HAP-1 (cell line): ENCODE measurements at regions not wholly inside any gene's neighbourhood (a gene's known extent, or its start where the extent isn't known, plus 50 kb on each side); places are given as distances from the start of the nearest gene placed in this dataset.

Source experiments
- DNase-seq, 2 experiments: peaks; one replicate each; pipeline ENCODE4 v3.0.0-alpha.2; 2016 to 2020; ENCODE audit warnings: low spot score in 2 of 2
- H3K27me3 ChIP-seq: fragments of 250-450 bp; sonication (Bioruptor Pico); 2 replicates; pipeline ENCODE4 v1.5.1; 2020; ENCODE audit warnings: low read depth, mild to moderate bottlenecking, moderate library complexity
- H3K36me3 ChIP-seq: fragments of 250-450 bp; sonication (Bioruptor Pico); replicated peaks from 2 replicates; pipeline ENCODE4 v1.5.1; 2020; ENCODE audit warnings: mild to moderate bottlenecking
- H3K4me1 ChIP-seq: fragments of 250-450 bp; sonication (Bioruptor Pico); 2 replicates; pipeline ENCODE4 v1.5.1; 2020; ENCODE audit warnings: mild to moderate bottlenecking
- H3K4me3 ChIP-seq: fragments of 250-450 bp; sonication (Bioruptor Pico); 2 replicates; pipeline ENCODE4 v1.5.1; 2020; ENCODE audit warnings: mild to moderate bottlenecking, moderate library complexity
- H3K9me3 ChIP-seq: fragments of 250-450 bp; sonication (Bioruptor Pico); 2 replicates; pipeline ENCODE4 v1.5.1; 2020; ENCODE audit warnings: mild to moderate bottlenecking, moderate library complexity
- in situ Hi-C: fragments of 300-500 bp; cut with MboI; formaldehyde crosslinking; loops from 3 replicates; pipeline ENCODE4 v1.14.3; 2020; ENCODE audit warnings: low sequenced_read_pairs, inconsistent platforms, mixed read lengths

DNA sequence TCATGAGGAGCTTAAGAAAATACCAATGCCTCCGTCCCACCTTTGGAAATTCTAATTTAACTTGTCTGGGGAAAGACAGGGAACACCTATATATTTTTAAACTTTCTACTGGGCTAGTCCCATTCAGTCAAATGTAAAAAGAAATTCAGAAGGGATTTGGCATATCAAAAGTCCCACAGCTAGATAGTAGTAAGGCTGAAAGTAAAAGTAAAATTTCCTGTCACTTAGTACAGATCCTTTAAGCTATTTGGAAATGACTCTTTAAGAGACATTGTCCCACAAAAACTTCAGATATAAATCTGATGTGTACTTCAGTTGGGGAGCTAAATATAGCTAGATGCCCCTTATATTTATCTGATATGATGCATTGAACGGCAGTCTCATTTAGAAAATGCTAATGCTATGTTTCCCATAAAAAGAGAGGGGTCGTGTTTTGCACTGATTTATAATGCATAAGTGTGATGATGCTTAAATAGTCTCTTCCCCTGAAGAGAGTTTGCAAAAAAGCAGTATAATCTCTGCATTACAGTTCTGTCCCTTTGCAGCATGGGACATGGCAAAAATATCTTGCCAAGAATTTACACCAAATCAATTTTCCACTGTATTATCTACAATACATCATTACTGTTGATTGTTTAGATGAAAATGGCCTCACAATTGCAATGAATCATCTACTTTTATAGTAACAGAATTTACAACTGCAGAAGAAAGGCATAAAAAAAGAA is 860.8 kb upstream of the MAP3K7 start:
- no peaks in the 10 kb centered on the region for H3K36me3 ChIP-seq
- H3K9me3 ChIP-seq: no peaks in the 10 kb centered on the region
- in situ Hi-C loops: no loop called here
- no peak overlapping the region for H3K4me3 ChIP-seq
- no peak for DNase-seq
- no peaks in the 10 kb centered on the region for H3K4me1 ChIP-seq
- H3K27me3 ChIP-seq: 0 out of 2 replicates have a peak, but pooled peaks cover 5% of the 10 kb centered on the region

DNA sequence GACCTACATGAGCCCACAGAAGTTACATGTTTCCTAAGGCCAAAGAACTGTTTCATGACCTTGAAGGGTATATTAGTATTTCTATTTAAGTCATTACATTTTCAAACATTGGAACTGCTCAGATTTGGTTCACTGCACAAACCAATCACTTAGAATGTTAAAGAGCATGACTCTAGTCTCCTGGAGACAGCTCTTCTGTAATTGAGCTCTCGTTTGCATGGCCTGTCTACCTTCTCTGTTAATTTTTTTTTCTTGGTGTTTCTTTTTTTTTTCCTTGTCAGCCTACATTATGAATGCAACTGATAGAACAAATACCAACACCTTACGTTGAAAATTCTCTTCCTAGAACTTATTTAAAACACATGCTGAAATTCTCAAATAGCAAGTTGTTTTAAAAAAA is 860.2 kb upstream of the MAP3K7 start:
- Histone ChIP-seq H3K4me3 (no peak overlapping the region), H3K27me3 (0 out of 2 replicates have a peak, but pooled peaks cover 5% of the 10 kb centered on the region), H3K36me3 (no peaks in the 10 kb centered on the region), H3K9me3 (no peaks in the 10 kb centered on the region), H3K4me1 (no peaks in the 10 kb centered on the region)
- in situ Hi-C loops: no loop called here
- DNase-seq: no peak

- no peak for DNase-seq
- no peaks in the 10 kb centered on the region for H3K36me3 ChIP-seq
- no peaks in the 10 kb centered on the region for H3K4me1 ChIP-seq
- no peaks in the 10 kb centered on the region for H3K9me3 ChIP-seq
- no peak overlapping the region for H3K4me3 ChIP-seq
- in situ Hi-C loops: no loop called here
- H3K27me3 ChIP-seq: no peaks in the 10 kb centered on the region
These were observed 856.5 kb upstream of the MAP3K7 start for GRCh38 chr6:91443405-91443804.

- Histone ChIP-seq H3K27me3 (no peaks in the 10 kb centered on the region), H3K4me1 (no peaks in the 10 kb centered on the region), H3K36me3 (no peaks in the 10 kb centered on the region), H3K9me3 (no peaks in the 10 kb centered on the region), H3K4me3 (no peak overlapping the region)
- no peak for DNase-seq
- in situ Hi-C loops: no loop called here
These were observed 855.5 kb upstream of the MAP3K7 start for GRCh38 chr6:91442342-91442741.

- no peak for DNase-seq
- in situ Hi-C loops: no loop called here
- no peaks in the 10 kb centered on the region for H3K9me3 ChIP-seq
- no peaks in the 10 kb centered on the region for H3K4me1 ChIP-seq
- no peaks in the 10 kb centered on the region for H3K36me3 ChIP-seq
- no peak overlapping the region for H3K4me3 ChIP-seq
- no peaks in the 10 kb centered on the region for H3K27me3 ChIP-seq
These were observed 851.7 kb upstream of the MAP3K7 start for GRCh38 chr6:91438570-91438969.

DNA sequence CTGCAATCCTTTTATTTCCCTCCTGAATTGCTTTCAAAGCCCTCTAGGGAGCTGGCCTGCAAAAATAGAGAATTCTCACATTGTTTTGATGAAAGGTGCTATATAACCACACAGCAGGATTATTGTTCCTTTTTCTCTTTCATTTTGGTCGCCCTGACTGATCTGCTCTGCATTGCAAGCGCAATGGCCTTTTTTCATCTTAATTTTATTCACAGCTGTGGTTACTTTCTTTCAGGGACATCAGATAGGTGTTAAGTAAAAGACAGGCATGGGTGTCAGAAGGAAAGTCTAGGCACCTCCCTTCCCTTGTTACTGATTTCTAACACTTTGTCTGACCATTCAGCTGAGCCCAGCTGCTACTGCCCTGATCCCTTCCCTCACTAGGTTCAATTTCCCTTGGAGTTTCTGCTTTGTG is 850.5 kb upstream of the MAP3K7 start:
- Histone ChIP-seq H3K36me3 (no peaks in the 10 kb centered on the region), H3K4me1 (no peaks in the 10 kb centered on the region), H3K27me3 (no peaks in the 10 kb centered on the region), H3K4me3 (no peak overlapping the region), H3K9me3 (no peaks in the 10 kb centered on the region)
- in situ Hi-C loops: no loop called here
- no peak for DNase-seq

GRCh38 chr6:91436448-91436847 is 849.6 kb upstream of the MAP3K7 start:
- in situ Hi-C loops: no loop called here
- Histone ChIP-seq H3K4me3 (no peak overlapping the region), H3K4me1 (no peaks in the 10 kb centered on the region), H3K36me3 (no peaks in the 10 kb centered on the region), H3K27me3 (no peaks in the 10 kb centered on the region), H3K9me3 (no peaks in the 10 kb centered on the region)
- DNase-seq: no peak

DNA sequence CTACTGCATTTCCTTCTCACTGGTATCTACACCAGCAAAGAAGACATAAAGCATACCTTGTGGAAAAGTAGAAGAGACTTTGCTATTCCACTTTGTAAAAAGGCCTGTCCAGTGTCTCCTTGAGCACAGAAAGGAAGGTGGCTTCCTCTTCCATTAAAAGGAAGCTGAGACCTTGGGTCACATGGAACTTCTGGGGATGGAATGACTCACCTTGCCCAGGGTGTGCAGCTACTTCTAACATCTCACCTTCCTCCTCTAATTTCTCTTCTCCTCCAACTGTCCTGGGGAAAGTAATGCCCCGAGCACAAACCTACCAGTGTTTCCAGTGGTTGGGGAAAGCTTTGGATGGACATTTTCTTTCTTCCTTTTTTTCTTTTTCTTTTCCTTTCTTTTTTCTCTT is 848.8 kb upstream of the MAP3K7 start:
- Histone ChIP-seq H3K9me3 (no peaks in the 10 kb centered on the region), H3K4me3 (no peak overlapping the region), H3K36me3 (no peaks in the 10 kb centered on the region), H3K4me1 (no peaks in the 10 kb centered on the region), H3K27me3 (no peaks in the 10 kb centered on the region)
- DNase-seq: no peak
- in situ Hi-C loops: no loop called here

DNA sequence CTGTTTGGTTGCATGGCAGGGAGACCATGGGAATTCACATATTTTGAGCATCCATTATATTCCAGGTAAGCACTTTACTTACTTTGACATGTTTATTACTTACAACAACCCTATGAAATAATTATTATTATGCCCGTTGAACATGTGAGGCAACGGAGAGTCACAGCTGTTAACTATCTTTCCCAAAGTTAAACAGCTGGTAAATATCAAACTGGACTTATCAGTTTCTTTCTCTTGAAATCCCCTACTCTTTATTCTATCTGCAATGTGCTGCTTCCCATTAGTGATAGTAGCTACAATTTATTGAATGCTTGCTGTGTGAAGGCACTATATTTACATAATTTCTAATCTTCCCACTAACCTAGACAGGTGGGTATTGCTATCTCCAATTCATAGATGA is 847.7 kb upstream of the MAP3K7 start:
- H3K4me3 ChIP-seq: no peak overlapping the region
- H3K4me1 ChIP-seq: no peaks in the 10 kb centered on the region
- no peaks in the 10 kb centered on the region for H3K9me3 ChIP-seq
- in situ Hi-C loops: no loop called here
- no peaks in the 10 kb centered on the region for H3K36me3 ChIP-seq
- H3K27me3 ChIP-seq: no peaks in the 10 kb centered on the region
- no peak for DNase-seq

- in situ Hi-C loops: no loop called here
- Histone ChIP-seq H3K4me3 (no peak overlapping the region), H3K9me3 (no peaks in the 10 kb centered on the region), H3K36me3 (no peaks in the 10 kb centered on the region), H3K27me3 (no peaks in the 10 kb centered on the region), H3K4me1 (no peaks in the 10 kb centered on the region)
- no peak for DNase-seq
These were observed 847.0 kb upstream of the MAP3K7 start for GRCh38 chr6:91433660-91434534.

GRCh38 chr6:91428953-91429560 is 842.2 kb upstream of the MAP3K7 start:
- Histone ChIP-seq H3K27me3 (no peaks in the 10 kb centered on the region), H3K9me3 (no peaks in the 10 kb centered on the region), H3K36me3 (no peaks in the 10 kb centered on the region), H3K4me1 (no peaks in the 10 kb centered on the region), H3K4me3 (no peak overlapping the region)
- in situ Hi-C loops: no loop called here
- no peak for DNase-seq

GRCh38 chr6:91428296-91428695 is 841.4 kb upstream of the MAP3K7 start:
- no peak overlapping the region for H3K4me3 ChIP-seq
- H3K9me3 ChIP-seq: no peaks in the 10 kb centered on the region
- H3K27me3 ChIP-seq: no peaks in the 10 kb centered on the region
- DNase-seq: no peak
- H3K36me3 ChIP-seq: no peaks in the 10 kb centered on the region
- in situ Hi-C loops: no loop called here
- H3K4me1 ChIP-seq: no peaks in the 10 kb centered on the region

DNA sequence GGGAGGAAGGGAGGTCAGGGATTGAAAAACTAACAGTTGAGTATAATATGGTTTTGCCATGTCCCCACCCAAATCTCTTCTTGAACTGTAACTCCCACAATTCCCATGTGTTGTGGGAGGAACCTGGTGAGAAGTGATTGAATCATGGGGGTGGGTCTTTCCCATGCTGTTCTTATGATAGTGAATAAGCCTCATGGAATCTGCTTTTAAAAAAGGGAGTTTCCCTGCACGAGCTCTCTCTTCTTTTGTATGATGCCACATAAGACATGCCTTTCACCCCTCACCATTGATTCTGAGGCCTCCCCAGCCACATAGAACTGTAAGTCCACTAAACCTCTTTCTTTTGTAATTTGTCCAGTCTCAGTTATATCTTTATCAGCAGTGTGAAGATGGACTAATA is 833.4 kb upstream of the MAP3K7 start:
- in situ Hi-C loops: no loop called here
- DNase-seq: no peak
- Histone ChIP-seq H3K9me3 (no peaks in the 10 kb centered on the region), H3K27me3 (no peaks in the 10 kb centered on the region), H3K36me3 (no peaks in the 10 kb centered on the region), H3K4me3 (no peak overlapping the region), H3K4me1 (no peaks in the 10 kb centered on the region)

GRCh38 chr6:91415031-91415605 is 828.2 kb upstream of the MAP3K7 start:
- DNase-seq: no peak
- Histone ChIP-seq H3K27me3 (no peaks in the 10 kb centered on the region), H3K9me3 (no peaks in the 10 kb centered on the region), H3K4me1 (no peaks in the 10 kb centered on the region), H3K4me3 (no peak overlapping the region), H3K36me3 (no peaks in the 10 kb centered on the region)
- in situ Hi-C loops: no loop called here
